RWPE2 (cell line): ENCODE measurements at regions not wholly inside any gene's neighbourhood (a gene's known extent, or its start where the extent isn't known, plus 50 kb on each side); places are given as distances from the start of the nearest gene placed in this dataset.

ENCODE experiments used
- ATAC-seq: fragments of 200-7000 bp; cut with Tn5 transposase; 3 replicates; pipeline ENCODE4 v1.9.1; 2021; ENCODE audit warnings: low read depth
- DNase-seq: peaks from one replicate; pipeline ENCODE4 v3.0.0-alpha.2; 2020; ENCODE audit warnings: low spot score
- H3K27ac ChIP-seq: fragments of 450-650 bp; 2 replicates; pipeline ENCODE4 v1.5.1; 2017; ENCODE audit warnings: mild to moderate bottlenecking; ENCODE audit not compliant: poor library complexity, severe bottlenecking
- H3K27me3 ChIP-seq: fragments of 250-450 bp; sonication (Bioruptor Pico); 2 replicates; pipeline ENCODE4 v1.5.1; 2021; ENCODE audit warnings: mild to moderate bottlenecking, moderate library complexity; ENCODE audit not compliant: insufficient read depth, poor library complexity, severe bottlenecking
- H3K36me3 ChIP-seq: fragments of 250-450 bp; sonication (Bioruptor Pico); 2 replicates; pipeline ENCODE4 v1.5.1; 2020; ENCODE audit warnings: low read depth, mild to moderate bottlenecking, moderate library complexity
- H3K4me1 ChIP-seq: fragments of 250-450 bp; sonication (Bioruptor Pico); 2 replicates; pipeline ENCODE4 v1.5.1; 2021; ENCODE audit warnings: mild to moderate bottlenecking, moderate library complexity; ENCODE audit not compliant: insufficient read depth, poor library complexity, severe bottlenecking
- H3K4me3 ChIP-seq: fragments of 250-450 bp; sonication (Bioruptor Pico); 2 replicates; pipeline ENCODE4 v1.5.1; 2021; ENCODE audit warnings: mild to moderate bottlenecking, moderate library complexity; ENCODE audit not compliant: severe bottlenecking
- H3K9me3 ChIP-seq: fragments of 250-450 bp; sonication (Bioruptor Pico); 2 replicates; pipeline ENCODE4 v1.5.1; 2021; ENCODE audit warnings: mild to moderate bottlenecking, moderate library complexity; ENCODE audit not compliant: severe bottlenecking
- CTCF ChIP-seq: fragments of 450-650 bp; IDR thresholded peaks from one replicate; pipeline ENCODE4 v1.5.1; 2017; ENCODE audit warnings: mild to moderate bottlenecking, moderate library complexity; ENCODE audit not compliant: poor library complexity, severe bottlenecking

- DNase-seq, result no peak
- Histone ChIP-seq H3K4me1 (no peaks in the 10 kb centered on the region), H3K4me3 (no peak overlapping the region), H3K27ac (no peak overlapping the region), H3K9me3 (peaks cover 7% of the 10 kb centered on the region), H3K36me3 (no peaks in the 10 kb centered on the region), H3K27me3 (no peaks in the 10 kb centered on the region)
- ATAC-seq, result no peak
- no peak for TF ChIP-seq CTCF
Observed at GRCh38 chr6:145445674-145446073, 289.6 kb downstream of the EPM2A start.

GRCh38 chr6:145451029-145451428 lies 284.3 kb downstream of the EPM2A start:
- no peak for TF ChIP-seq CTCF
- Histone ChIP-seq H3K9me3 (peaks cover 4% of the 10 kb centered on the region), H3K27ac (no peak overlapping the region), H3K4me1 (no peaks in the 10 kb centered on the region), H3K36me3 (no peaks in the 10 kb centered on the region), H3K27me3 (no peaks in the 10 kb centered on the region), H3K4me3 (no peak overlapping the region)
- ATAC-seq (no peak), DNase-seq (no peak)

DNA sequence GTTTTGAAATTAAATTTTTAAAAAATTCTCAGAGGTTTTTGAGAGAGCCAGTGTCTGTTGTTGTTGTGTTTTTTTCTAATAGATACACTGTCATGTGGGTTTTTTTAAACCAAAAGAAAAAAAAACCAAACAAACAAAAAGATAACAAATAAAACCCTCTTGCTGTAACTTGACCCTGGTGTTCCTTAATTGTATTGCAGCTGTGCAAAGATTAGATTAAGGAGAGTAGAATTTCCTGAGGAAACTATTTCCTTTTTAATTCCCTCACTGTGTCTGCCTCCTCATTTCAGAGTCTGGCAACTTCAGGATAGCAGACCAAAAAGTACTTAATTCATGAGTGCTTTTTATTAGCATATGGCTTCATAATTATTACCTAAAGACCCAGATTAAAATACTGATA lies 281.9 kb downstream of the EPM2A start:
- no peaks in the 10 kb centered on the region for H3K27me3 ChIP-seq
- H3K4me1 ChIP-seq, result no peaks in the 10 kb centered on the region
- H3K27ac ChIP-seq, result no peak overlapping the region
- TF ChIP-seq CTCF, result peak; percentile 45
- H3K36me3 ChIP-seq, result no peaks in the 10 kb centered on the region
- no peak for DNase-seq
- H3K4me3 ChIP-seq, result no peak overlapping the region
- ATAC-seq, result no peak
- H3K9me3 ChIP-seq, result no peaks in the 10 kb centered on the region

DNA sequence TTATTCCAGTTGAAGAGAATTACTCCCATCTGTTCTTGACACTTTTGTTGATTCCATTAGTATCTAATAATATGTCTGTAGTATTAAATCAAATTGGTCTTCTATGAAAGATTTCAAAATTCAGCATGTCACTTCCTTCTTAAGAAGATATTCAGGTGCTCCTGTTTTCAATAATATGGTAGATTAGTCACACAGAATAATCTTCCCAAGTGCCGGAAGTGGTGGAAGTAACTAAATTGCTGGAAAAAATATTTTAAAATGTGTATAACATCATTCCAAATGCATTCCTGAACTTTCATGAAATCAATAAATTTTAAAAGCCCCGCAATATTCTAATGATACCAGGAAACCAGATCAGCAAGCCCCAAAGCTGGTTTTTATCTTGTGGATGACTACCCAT lies 281.3 kb downstream of the EPM2A start:
- Histone ChIP-seq H3K4me1 (no peaks in the 10 kb centered on the region), H3K27ac (no peak overlapping the region), H3K36me3 (no peaks in the 10 kb centered on the region), H3K4me3 (no peak overlapping the region), H3K9me3 (no peaks in the 10 kb centered on the region), H3K27me3 (no peaks in the 10 kb centered on the region)
- ATAC-seq (no peak), DNase-seq (no peak)
- TF ChIP-seq CTCF, result no peak

DNA sequence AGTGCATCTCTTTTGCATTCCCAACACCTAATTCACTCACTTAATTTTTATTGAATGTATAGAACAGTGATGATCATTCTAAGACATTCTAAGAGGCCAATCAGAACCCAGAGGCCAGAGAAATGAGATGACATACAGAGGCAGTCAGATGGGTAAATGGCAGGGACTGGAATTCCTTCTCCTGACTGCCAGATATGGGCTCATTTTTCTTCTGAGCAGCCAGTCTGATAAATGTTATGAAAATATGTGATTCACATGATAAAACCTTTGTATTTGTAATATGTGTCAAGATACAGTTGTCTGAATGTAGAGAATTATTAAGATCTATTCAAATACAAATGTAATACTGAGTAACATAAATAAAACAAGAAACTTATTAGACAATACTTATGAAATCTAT lies 277.8 kb downstream of the EPM2A start:
- DNase-seq (no peak), ATAC-seq (no peak)
- Histone ChIP-seq H3K27ac (no peak overlapping the region), H3K27me3 (no peaks in the 10 kb centered on the region), H3K4me1 (no peaks in the 10 kb centered on the region), H3K4me3 (no peak overlapping the region), H3K36me3 (no peaks in the 10 kb centered on the region), H3K9me3 (no peaks in the 10 kb centered on the region)
- no peak for TF ChIP-seq CTCF
